ENCODE measurements at regions not wholly inside any gene's neighbourhood (a gene's known extent, or its start where the extent isn't known, plus 50 kb on each side); places are given as distances from the start of the nearest gene placed in this dataset.

- no TSS peak for BruUV-seq (replicated peaks)
- intact Hi-C loops (cut with micrococcal nuclease; ENCODE audit: unreplicated experiment) = no loop called here
- no peak for DNase-seq (ENCODE audit: low spot score)
- Histone ChIP-seq H3K27me3 (replicated peaks; ENCODE audit: insufficient read depth, low read depth, low read length, poor library complexity) (no peaks in the 10 kb centered on the region), H3K9me3 (ENCODE audit: low read depth, low read length, poor library complexity, severe bottlenecking) (no peaks in the 10 kb centered on the region), H3K4me3 (ENCODE audit: low read depth, low read length, poor library complexity, severe bottlenecking) (no peak overlapping the region), H3K36me3 (ENCODE audit: insufficient read depth, low read length, poor library complexity, severe bottlenecking) (no peaks in the 10 kb centered on the region), H3K27ac (ENCODE audit: low read depth, low read length, poor library complexity, severe bottlenecking) (no peak overlapping the region), H3K4me1 (ENCODE audit: insufficient read depth, low read length, poor library complexity, severe bottlenecking) (no peaks in the 10 kb centered on the region)
- TF ChIP-seq EZH2 (IDR thresholded peaks at IDR 0.05; ENCODE audit: borderline replicate concordance, low read depth, low read length, poor library complexity, severe bottlenecking) (no peak), CTCF (conservative IDR thresholded peaks at IDR 0.05; ENCODE audit: low read depth, low read length) (no peak)
- POLR2A ChIA-PET (ENCODE audit: low non-redundant PET) = no interaction called here
- CTCF ChIA-PET = no interaction called here
Measured at GRCh38 chr18:60981682-60982328, 351.4 kb upstream of the CDH20 start.

GRCh38 chr18:60982329-60982695 is 350.9 kb upstream of the CDH20 start:
- Histone ChIP-seq H3K27ac (ENCODE audit: low read depth, low read length, poor library complexity, severe bottlenecking) (no peak overlapping the region), H3K27me3 (replicated peaks; ENCODE audit: insufficient read depth, low read depth, low read length, poor library complexity) (no peaks in the 10 kb centered on the region), H3K9me3 (ENCODE audit: low read depth, low read length, poor library complexity, severe bottlenecking) (no peaks in the 10 kb centered on the region), H3K4me3 (ENCODE audit: low read depth, low read length, poor library complexity, severe bottlenecking) (no peak overlapping the region), H3K4me1 (ENCODE audit: insufficient read depth, low read length, poor library complexity, severe bottlenecking) (no peaks in the 10 kb centered on the region), H3K36me3 (ENCODE audit: insufficient read depth, low read length, poor library complexity, severe bottlenecking) (no peaks in the 10 kb centered on the region)
- DNase-seq (ENCODE audit: low spot score) = no peak
- TF ChIP-seq CTCF (conservative IDR thresholded peaks at IDR 0.05; ENCODE audit: low read depth, low read length) (no peak), EZH2 (IDR thresholded peaks at IDR 0.05; ENCODE audit: borderline replicate concordance, low read depth, low read length, poor library complexity, severe bottlenecking) (no peak)
- POLR2A ChIA-PET (ENCODE audit: low non-redundant PET) = no interaction called here
- BruUV-seq (replicated peaks) = no TSS peak
- CTCF ChIA-PET = no interaction called here
- intact Hi-C loops (cut with micrococcal nuclease; ENCODE audit: unreplicated experiment) = no loop called here

- intact Hi-C loops (cut with micrococcal nuclease; ENCODE audit: unreplicated experiment) = no loop called here
- no peak for TF ChIP-seq CTCF (conservative IDR thresholded peaks at IDR 0.05; ENCODE audit: low read depth, low read length)
- no peak for TF ChIP-seq EZH2 (IDR thresholded peaks at IDR 0.05; ENCODE audit: borderline replicate concordance, low read depth, low read length, poor library complexity, severe bottlenecking)
- Histone ChIP-seq H3K9me3 (ENCODE audit: low read depth, low read length, poor library complexity, severe bottlenecking) (no peaks in the 10 kb centered on the region), H3K27me3 (replicated peaks; ENCODE audit: insufficient read depth, low read depth, low read length, poor library complexity) (no peaks in the 10 kb centered on the region), H3K4me3 (ENCODE audit: low read depth, low read length, poor library complexity, severe bottlenecking) (no peak overlapping the region), H3K36me3 (ENCODE audit: insufficient read depth, low read length, poor library complexity, severe bottlenecking) (no peaks in the 10 kb centered on the region), H3K4me1 (ENCODE audit: insufficient read depth, low read length, poor library complexity, severe bottlenecking) (no peaks in the 10 kb centered on the region), H3K27ac (ENCODE audit: low read depth, low read length, poor library complexity, severe bottlenecking) (no peak overlapping the region)
- no TSS peak for BruUV-seq (replicated peaks)
- POLR2A ChIA-PET (ENCODE audit: low non-redundant PET) = no interaction called here
- CTCF ChIA-PET = no interaction called here
- no peak for DNase-seq (ENCODE audit: low spot score)
Measured at GRCh38 chr18:60982928-60983327, 350.3 kb upstream of the CDH20 start.

All from A673 (cell line).